HG03196 (cell line): ENCODE measurements at regions not wholly inside any gene's neighbourhood (a gene's known extent, or its start where the extent isn't known, plus 50 kb on each side); places are given as distances from the start of the nearest gene placed in this dataset.

ENCODE experiments used
- ATAC-seq: cut with Tn5 transposase; IDR thresholded peaks from one replicate; pipeline ENCODE4 v1.9.1; 2021; ENCODE audit not compliant: unreplicated experiment

- no peak for ATAC-seq
Observed at GRCh38 chr5:2608391-2608790, 143.1 kb downstream of the IRX2 start.

GRCh38 chr5:2607598-2607997 lies 143.9 kb downstream of the IRX2 start:
- ATAC-seq = no peak

GRCh38 chr5:2603272-2603575 lies 148.3 kb downstream of the IRX2 start:
- ATAC-seq = no peak

- ATAC-seq = no peak
Observed at GRCh38 chr5:2602451-2603271, 148.8 kb downstream of the IRX2 start.

- ATAC-seq = no peak
Observed at GRCh38 chr5:2598503-2598902, 153.0 kb downstream of the IRX2 start.

GRCh38 chr5:2594701-2595100 lies 156.8 kb downstream of the IRX2 start:
- ATAC-seq = no peak

GRCh38 chr5:2592766-2593165 lies 158.7 kb downstream of the IRX2 start:
- no peak for ATAC-seq

- no peak for ATAC-seq
Observed at GRCh38 chr5:2591777-2592453, 159.6 kb downstream of the IRX2 start.

GRCh38 chr5:2588850-2589501 lies 162.5 kb downstream of the IRX2 start:
- ATAC-seq = no peak

GRCh38 chr5:2587189-2588031 lies 164.1 kb downstream of the IRX2 start:
- ATAC-seq = no peak

GRCh38 chr5:2586016-2586715 lies 165.3 kb downstream of the IRX2 start:
- no peak for ATAC-seq

- ATAC-seq = no peak
Observed at GRCh38 chr5:2584579-2585269, 166.8 kb downstream of the IRX2 start.

- ATAC-seq = no peak
Observed at GRCh38 chr5:2582507-2582906, 169.0 kb downstream of the IRX2 start.

- no peak for ATAC-seq
Observed at GRCh38 chr5:2582106-2582505, 169.4 kb downstream of the IRX2 start.

- ATAC-seq = no peak
Observed at GRCh38 chr5:2581418-2581817, 170.1 kb downstream of the IRX2 start.

- no peak for ATAC-seq
Observed at GRCh38 chr5:2579126-2579525, 172.4 kb downstream of the IRX2 start.

- ATAC-seq = no peak
Observed at GRCh38 chr5:2577312-2578036, 174.0 kb downstream of the IRX2 start.

GRCh38 chr5:2576823-2577222 lies 174.7 kb downstream of the IRX2 start:
- ATAC-seq = no peak

- no peak for ATAC-seq
Observed at GRCh38 chr5:2575871-2576270, 175.6 kb downstream of the IRX2 start.
